HL-60 (cell line): ENCODE measurements at regions not wholly inside any gene's neighbourhood (a gene's known extent, or its start where the extent isn't known, plus 50 kb on each side); places are given as distances from the start of the nearest gene placed in this dataset.

Source experiments
- POLR2AphosphoS5 ChIP-seq: IDR thresholded peaks from 2 replicates; pipeline ENCODE4 v1.6.1; 2012; ENCODE audit warnings: low read depth
- SPI1 ChIP-seq: IDR thresholded peaks from 2 replicates; pipeline ENCODE4 v1.6.1; 2012; ENCODE audit warnings: low read depth, mild to moderate bottlenecking, borderline replicate concordance
- TF ChIP-seq, protein P1 (sequence below): IDR thresholded peaks from one replicate; pipeline ENCODE4 v1.5.1; 2011; ENCODE audit warnings: low read length, control low read depth, inconsistent platforms; ENCODE audit not compliant: insufficient read depth

DNA sequence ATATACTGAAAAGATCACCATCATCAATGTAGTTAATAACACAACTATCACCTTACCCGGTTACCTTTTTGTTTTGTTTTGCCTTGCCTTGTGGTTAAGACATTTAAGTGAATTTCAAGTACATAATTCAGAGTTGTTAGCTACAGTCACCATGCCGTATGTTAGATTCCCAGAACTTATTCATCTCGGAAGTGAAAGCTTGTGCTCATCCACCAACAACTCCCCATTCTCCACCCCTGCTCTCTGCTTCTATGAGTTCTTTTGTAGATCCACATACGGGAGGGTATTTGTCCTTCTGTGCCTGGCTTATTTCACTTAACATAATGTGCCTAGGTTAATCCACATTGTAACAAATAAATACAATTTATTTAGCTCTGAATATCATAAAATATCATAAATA is 182.8 kb upstream of the ADARB2 start:
- TF ChIP-seq, protein P1, sequence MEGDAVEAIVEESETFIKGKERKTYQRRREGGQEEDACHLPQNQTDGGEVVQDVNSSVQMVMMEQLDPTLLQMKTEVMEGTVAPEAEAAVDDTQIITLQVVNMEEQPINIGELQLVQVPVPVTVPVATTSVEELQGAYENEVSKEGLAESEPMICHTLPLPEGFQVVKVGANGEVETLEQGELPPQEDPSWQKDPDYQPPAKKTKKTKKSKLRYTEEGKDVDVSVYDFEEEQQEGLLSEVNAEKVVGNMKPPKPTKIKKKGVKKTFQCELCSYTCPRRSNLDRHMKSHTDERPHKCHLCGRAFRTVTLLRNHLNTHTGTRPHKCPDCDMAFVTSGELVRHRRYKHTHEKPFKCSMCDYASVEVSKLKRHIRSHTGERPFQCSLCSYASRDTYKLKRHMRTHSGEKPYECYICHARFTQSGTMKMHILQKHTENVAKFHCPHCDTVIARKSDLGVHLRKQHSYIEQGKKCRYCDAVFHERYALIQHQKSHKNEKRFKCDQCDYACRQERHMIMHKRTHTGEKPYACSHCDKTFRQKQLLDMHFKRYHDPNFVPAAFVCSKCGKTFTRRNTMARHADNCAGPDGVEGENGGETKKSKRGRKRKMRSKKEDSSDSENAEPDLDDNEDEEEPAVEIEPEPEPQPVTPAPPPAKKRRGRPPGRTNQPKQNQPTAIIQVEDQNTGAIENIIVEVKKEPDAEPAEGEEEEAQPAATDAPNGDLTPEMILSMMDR, result no peak
- TF ChIP-seq POLR2AphosphoS5 (no peak), SPI1 (no peak)
